HepG2 (cell line): ENCODE measurements at regions not wholly inside any gene's neighbourhood (a gene's known extent, or its start where the extent isn't known, plus 50 kb on each side); places are given as distances from the start of the nearest gene placed in this dataset.

ENCODE experiments used
- ATM ChIP-seq: fragments of 450-650 bp; IDR thresholded peaks from 2 replicates; pipeline ENCODE4 v1.7.1; 2017; ENCODE audit warnings: mild to moderate bottlenecking, borderline replicate concordance
- CEBPB ChIP-seq: IDR thresholded peaks from 2 replicates; pipeline ENCODE4 v1.6.1; 2011; ENCODE audit warnings: low read depth, low read length, improper control_type of control experiment, borderline replicate concordance
- CHD4 ChIP-seq: fragments of 200-600 bp; sonication (generic); IDR thresholded peaks from 2 replicates; pipeline ENCODE4 v1.7.0; 2017; ENCODE audit warnings: mild to moderate bottlenecking, low read length, borderline replicate concordance
- POGK ChIP-seq: sonication (generic); formaldehyde crosslinking; conservative IDR thresholded peaks from 2 replicates; pipeline ENCODE4 v1.8.0; 2022; ENCODE audit warnings: mild to moderate bottlenecking, moderate library complexity, missing genetic modification reagents
- PRPF4 ChIP-seq: fragments of 200-400 bp; formaldehyde crosslinking; IDR thresholded peaks from 2 replicates; pipeline ENCODE4 v1.6.1; 2016; ENCODE audit warnings: low read length, low read depth; ENCODE audit not compliant: poor library complexity, severe bottlenecking
- REST ChIP-seq, 2 experiments: IDR thresholded peaks; 2 replicates each; pipeline ENCODE4 v1.6.1; 2011 to 2012; ENCODE audit warnings: low read length in 2 of 2, borderline replicate concordance in 1 of 2, low read depth in 1 of 2, mild to moderate bottlenecking in 1 of 2, moderate library complexity in 1 of 2
- SRSF1 ChIP-seq: fragments of 200-400 bp; formaldehyde crosslinking; optimal IDR thresholded peaks from 2 replicates; pipeline ENCODE3; 2017; ENCODE audit warnings: mild to moderate bottlenecking, low read depth, low read length, moderate library complexity
- TEAD3 ChIP-seq: optimal IDR thresholded peaks from 2 replicates; pipeline ENCODE3; 2016; ENCODE audit warnings: borderline replicate concordance
- TFDP2 ChIP-seq: sonication (generic); formaldehyde crosslinking; IDR thresholded peaks from 2 replicates; pipeline ENCODE4 v1.4.0; 2020; ENCODE audit warnings: missing genetic modification reagents
- ZNF468 ChIP-seq: sonication (generic); formaldehyde crosslinking; IDR thresholded peaks from 2 replicates; pipeline ENCODE4 v1.8.0; 2022; ENCODE audit warnings: mild to moderate bottlenecking, moderate library complexity, missing genetic modification reagents

DNA sequence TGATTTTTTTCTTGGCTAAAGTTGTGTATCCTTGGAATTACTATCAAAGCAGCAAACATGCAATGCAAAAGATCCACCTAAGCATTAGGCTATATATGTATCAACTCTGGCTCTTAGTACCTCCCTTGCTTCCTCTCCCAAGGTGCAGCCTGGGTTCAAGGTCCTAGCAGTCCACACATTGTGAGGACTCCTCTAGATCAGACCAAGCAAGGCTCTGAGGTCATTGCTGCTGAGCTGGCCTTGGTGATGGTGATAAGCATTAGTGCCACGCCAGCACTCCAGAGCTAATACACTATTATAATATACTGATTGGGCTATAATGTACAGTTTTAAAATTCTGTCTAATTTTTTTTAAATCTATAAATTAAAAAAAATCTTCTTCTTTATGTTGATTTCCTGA is 196.9 kb upstream of the BTG1 start (continued):
- no peak for TF ChIP-seq POGK (CRISPR knock-in tag)
- TF ChIP-seq TEAD3 (CRISPR knock-in tag), result no peak
- no peak for TF ChIP-seq CEBPB
- no peak for TF ChIP-seq ATM
- TF ChIP-seq PRPF4, result no peak
- no peak for TF ChIP-seq TFDP2 (CRISPR knock-in tag)
- no peak for TF ChIP-seq REST (IDR thresholded peaks at IDR 0.05; ENCODE audit: borderline replicate concordance in 1 of 2, low read depth in 1 of 2, low read length in 2 of 2)
- no peak for TF ChIP-seq ZNF468
- TF ChIP-seq CHD4, result no peak
- no peak for TF ChIP-seq SRSF1
